ENCODE measurements at regions not wholly inside any gene's neighbourhood (a gene's known extent, or its start where the extent isn't known, plus 50 kb on each side); places are given as distances from the start of the nearest gene placed in this dataset.

DNA sequence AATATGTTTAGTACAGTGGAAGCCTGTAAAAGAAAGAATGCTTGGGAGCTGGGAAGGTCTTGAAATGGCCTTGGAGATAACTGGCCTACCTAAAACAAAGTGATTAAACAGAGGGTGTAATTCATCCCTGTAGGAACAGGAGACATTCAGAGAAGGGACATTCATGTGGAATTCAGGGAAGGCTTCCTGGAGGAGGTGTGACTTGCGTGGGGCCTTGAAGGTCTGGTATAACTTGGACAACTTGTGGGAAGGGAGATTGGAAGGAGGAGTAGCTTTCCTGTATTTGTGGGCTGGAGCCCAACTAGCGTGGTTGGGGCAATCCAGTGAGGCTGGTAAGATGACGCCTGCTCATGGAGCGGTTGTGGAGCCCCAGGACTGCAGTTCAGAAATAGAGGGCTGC is 156.4 kb downstream of the AACS start (continued):
- TF ChIP-seq SIRT6 (IDR thresholded peaks at IDR 0.05; ENCODE audit: low read length), result no peak
- TF ChIP-seq NANOG (IDR thresholded peaks at IDR 0.05; ENCODE audit: insufficient read depth, low read depth, low read length, poor library complexity, severe bottlenecking), result no peak
- TF ChIP-seq, protein P1, sequence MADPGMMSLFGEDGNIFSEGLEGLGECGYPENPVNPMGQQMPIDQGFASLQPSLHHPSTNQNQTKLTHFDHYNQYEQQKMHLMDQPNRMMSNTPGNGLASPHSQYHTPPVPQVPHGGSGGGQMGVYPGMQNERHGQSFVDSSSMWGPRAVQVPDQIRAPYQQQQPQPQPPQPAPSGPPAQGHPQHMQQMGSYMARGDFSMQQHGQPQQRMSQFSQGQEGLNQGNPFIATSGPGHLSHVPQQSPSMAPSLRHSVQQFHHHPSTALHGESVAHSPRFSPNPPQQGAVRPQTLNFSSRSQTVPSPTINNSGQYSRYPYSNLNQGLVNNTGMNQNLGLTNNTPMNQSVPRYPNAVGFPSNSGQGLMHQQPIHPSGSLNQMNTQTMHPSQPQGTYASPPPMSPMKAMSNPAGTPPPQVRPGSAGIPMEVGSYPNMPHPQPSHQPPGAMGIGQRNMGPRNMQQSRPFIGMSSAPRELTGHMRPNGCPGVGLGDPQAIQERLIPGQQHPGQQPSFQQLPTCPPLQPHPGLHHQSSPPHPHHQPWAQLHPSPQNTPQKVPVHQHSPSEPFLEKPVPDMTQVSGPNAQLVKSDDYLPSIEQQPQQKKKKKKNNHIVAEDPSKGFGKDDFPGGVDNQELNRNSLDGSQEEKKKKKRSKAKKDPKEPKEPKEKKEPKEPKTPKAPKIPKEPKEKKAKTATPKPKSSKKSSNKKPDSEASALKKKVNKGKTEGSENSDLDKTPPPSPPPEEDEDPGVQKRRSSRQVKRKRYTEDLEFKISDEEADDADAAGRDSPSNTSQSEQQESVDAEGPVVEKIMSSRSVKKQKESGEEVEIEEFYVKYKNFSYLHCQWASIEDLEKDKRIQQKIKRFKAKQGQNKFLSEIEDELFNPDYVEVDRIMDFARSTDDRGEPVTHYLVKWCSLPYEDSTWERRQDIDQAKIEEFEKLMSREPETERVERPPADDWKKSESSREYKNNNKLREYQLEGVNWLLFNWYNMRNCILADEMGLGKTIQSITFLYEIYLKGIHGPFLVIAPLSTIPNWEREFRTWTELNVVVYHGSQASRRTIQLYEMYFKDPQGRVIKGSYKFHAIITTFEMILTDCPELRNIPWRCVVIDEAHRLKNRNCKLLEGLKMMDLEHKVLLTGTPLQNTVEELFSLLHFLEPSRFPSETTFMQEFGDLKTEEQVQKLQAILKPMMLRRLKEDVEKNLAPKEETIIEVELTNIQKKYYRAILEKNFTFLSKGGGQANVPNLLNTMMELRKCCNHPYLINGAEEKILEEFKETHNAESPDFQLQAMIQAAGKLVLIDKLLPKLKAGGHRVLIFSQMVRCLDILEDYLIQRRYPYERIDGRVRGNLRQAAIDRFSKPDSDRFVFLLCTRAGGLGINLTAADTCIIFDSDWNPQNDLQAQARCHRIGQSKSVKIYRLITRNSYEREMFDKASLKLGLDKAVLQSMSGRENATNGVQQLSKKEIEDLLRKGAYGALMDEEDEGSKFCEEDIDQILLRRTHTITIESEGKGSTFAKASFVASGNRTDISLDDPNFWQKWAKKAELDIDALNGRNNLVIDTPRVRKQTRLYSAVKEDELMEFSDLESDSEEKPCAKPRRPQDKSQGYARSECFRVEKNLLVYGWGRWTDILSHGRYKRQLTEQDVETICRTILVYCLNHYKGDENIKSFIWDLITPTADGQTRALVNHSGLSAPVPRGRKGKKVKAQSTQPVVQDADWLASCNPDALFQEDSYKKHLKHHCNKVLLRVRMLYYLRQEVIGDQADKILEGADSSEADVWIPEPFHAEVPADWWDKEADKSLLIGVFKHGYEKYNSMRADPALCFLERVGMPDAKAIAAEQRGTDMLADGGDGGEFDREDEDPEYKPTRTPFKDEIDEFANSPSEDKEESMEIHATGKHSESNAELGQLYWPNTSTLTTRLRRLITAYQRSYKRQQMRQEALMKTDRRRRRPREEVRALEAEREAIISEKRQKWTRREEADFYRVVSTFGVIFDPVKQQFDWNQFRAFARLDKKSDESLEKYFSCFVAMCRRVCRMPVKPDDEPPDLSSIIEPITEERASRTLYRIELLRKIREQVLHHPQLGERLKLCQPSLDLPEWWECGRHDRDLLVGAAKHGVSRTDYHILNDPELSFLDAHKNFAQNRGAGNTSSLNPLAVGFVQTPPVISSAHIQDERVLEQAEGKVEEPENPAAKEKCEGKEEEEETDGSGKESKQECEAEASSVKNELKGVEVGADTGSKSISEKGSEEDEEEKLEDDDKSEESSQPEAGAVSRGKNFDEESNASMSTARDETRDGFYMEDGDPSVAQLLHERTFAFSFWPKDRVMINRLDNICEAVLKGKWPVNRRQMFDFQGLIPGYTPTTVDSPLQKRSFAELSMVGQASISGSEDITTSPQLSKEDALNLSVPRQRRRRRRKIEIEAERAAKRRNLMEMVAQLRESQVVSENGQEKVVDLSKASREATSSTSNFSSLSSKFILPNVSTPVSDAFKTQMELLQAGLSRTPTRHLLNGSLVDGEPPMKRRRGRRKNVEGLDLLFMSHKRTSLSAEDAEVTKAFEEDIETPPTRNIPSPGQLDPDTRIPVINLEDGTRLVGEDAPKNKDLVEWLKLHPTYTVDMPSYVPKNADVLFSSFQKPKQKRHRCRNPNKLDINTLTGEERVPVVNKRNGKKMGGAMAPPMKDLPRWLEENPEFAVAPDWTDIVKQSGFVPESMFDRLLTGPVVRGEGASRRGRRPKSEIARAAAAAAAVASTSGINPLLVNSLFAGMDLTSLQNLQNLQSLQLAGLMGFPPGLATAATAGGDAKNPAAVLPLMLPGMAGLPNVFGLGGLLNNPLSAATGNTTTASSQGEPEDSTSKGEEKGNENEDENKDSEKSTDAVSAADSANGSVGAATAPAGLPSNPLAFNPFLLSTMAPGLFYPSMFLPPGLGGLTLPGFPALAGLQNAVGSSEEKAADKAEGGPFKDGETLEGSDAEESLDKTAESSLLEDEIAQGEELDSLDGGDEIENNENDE (IDR thresholded peaks at IDR 0.05; ENCODE audit: insufficient replicate concordance, low read length), result no peak
- no peak for TF ChIP-seq SP2 (IDR thresholded peaks at IDR 0.05; ENCODE audit: low read length)
- no peak for TF ChIP-seq SRF (IDR thresholded peaks at IDR 0.05; ENCODE audit: low read depth, low read length)
- TF ChIP-seq RXRA (IDR thresholded peaks at IDR 0.05; ENCODE audit: insufficient read depth, low read depth, low read length), result no peak
